ENCODE measurements at regions not wholly inside any gene's neighbourhood (a gene's known extent, or its start where the extent isn't known, plus 50 kb on each side); places are given as distances from the start of the nearest gene placed in this dataset.

- Histone ChIP-seq H3K4me3 (no peak overlapping the region), H3K9me3 (peaks cover 5% of the 10 kb centered on the region), H3K27ac (no peak overlapping the region), H3K27me3 (no peaks in the 10 kb centered on the region), H3K36me3 (no peaks in the 10 kb centered on the region), H3K4me1 (no peaks in the 10 kb centered on the region)
- DNase-seq (ENCODE audit: low spot score in 2 of 2), result no peak
- WGBS, result 70% methylated on average over 6 of the region's 6 CpGs
- TF ChIP-seq CTCF (IDR thresholded peaks at IDR 0.05) (no peak), POLR2AphosphoS5 (IDR thresholded peaks at IDR 0.05) (no peak), POLR2A (IDR thresholded peaks at IDR 0.05) (no peak), EP300 (IDR thresholded peaks at IDR 0.05) (no peak)
Observed at GRCh38 chr10:2494399-2494798, 572.9 kb upstream of the PFKP start.

DNA sequence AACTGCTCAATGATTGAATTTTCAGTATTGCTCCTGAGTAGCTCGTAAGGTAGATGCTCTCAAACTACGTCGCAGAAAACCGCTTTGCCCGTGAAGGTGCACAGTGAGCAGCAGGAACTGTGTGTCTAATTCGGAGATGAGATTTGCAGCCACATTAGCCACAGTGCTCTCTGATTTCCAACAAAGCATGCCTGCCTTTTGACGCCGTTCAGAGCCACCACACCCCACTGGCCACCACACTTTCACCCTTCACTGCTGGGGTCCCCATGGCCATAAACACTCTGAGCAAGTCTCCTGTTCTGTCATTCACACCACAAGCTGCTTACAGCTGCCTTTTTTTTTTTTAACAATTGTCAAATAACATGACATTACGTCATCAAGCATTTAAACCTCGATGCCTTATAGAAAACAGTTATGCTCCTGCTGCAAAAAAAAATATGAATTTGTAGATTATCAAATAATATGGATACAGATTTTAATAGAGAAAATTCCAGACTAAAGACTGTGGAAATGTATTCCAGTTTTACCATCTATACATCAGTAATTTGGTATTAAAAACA lies 578.8 kb upstream of the PFKP start:
- no peaks in the 10 kb centered on the region for H3K27me3 ChIP-seq
- H3K4me1 ChIP-seq, result no peaks in the 10 kb centered on the region
- H3K9me3 ChIP-seq, result no peaks in the 10 kb centered on the region
- no peak overlapping the region for H3K27ac ChIP-seq
- DNase-seq (ENCODE audit: low spot score in 2 of 2), result no peak
- H3K36me3 ChIP-seq, result no peaks in the 10 kb centered on the region
- TF ChIP-seq POLR2AphosphoS5 (IDR thresholded peaks at IDR 0.05) (no peak), EP300 (IDR thresholded peaks at IDR 0.05) (no peak), CTCF (IDR thresholded peaks at IDR 0.05) (no peak), POLR2A (IDR thresholded peaks at IDR 0.05) (no peak)
- no peak overlapping the region for H3K4me3 ChIP-seq
- WGBS, result 81% methylated on average over 10 of the region's 10 CpGs

DNA sequence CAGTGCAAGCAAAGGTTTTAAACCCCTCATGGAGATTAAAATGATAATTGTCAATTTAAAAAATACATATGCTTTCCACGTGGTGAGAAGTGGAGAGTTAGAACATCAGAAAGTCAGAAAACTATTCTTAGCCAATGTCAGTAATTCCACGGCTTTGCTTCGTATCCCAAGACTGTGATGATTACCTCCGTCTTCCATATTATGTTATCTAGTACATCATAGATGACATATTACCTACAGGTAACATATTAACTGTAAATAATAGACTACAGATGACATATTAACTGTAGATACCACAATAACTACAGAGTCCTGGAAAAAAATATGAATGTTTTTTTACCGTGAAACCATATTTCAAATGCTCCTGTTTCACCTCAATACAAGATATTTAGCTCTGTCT lies 579.4 kb upstream of the PFKP start:
- 65% methylated on average over 5 of the region's 5 CpGs for WGBS

DNA sequence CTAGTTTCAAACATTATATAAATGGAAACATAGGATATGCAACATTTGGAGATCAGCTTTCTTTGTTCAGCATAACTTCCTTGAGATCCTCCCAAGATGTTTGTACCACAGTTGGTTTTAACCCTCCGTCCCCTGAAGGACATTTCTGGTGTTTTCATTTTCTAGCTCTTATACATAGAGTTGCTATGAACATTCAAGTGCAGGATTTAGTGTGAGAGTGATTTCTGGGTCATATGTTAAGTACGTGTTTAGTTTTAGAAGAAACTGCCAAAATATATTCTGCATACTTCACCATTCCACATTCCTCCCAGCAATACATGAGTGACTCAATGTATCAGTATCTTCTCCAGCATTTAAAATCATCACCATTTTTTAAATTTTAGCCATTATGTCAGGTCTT lies 588.7 kb upstream of the PFKP start:
- Histone ChIP-seq H3K4me3 (no peak overlapping the region), H3K9me3 (peaks cover 6% of the 10 kb centered on the region), H3K4me1 (no peaks in the 10 kb centered on the region), H3K36me3 (no peaks in the 10 kb centered on the region), H3K27me3 (no peaks in the 10 kb centered on the region), H3K27ac (no peak overlapping the region)
- TF ChIP-seq EP300 (IDR thresholded peaks at IDR 0.05), result no peak
- TF ChIP-seq POLR2A (IDR thresholded peaks at IDR 0.05), result no peak
- TF ChIP-seq CTCF (IDR thresholded peaks at IDR 0.05), result no peak
- TF ChIP-seq POLR2AphosphoS5 (IDR thresholded peaks at IDR 0.05), result no peak
- no peak for DNase-seq (ENCODE audit: low spot score in 2 of 2)
- WGBS, result 44% methylated on average over 2 of the region's 2 CpGs

More for the DNA sequence above, 579.4 kb upstream of the PFKP start:
- Histone ChIP-seq H3K9me3 (no peaks in the 10 kb centered on the region), H3K4me1 (no peaks in the 10 kb centered on the region), H3K36me3 (no peaks in the 10 kb centered on the region), H3K27me3 (no peaks in the 10 kb centered on the region), H3K27ac (no peak overlapping the region), H3K4me3 (no peak overlapping the region)
- TF ChIP-seq EP300 (IDR thresholded peaks at IDR 0.05), result no peak
- TF ChIP-seq CTCF (IDR thresholded peaks at IDR 0.05), result no peak
- no peak for TF ChIP-seq POLR2A (IDR thresholded peaks at IDR 0.05)
- TF ChIP-seq POLR2AphosphoS5 (IDR thresholded peaks at IDR 0.05), result no peak
- DNase-seq (ENCODE audit: low spot score in 2 of 2), result no peak

DNA sequence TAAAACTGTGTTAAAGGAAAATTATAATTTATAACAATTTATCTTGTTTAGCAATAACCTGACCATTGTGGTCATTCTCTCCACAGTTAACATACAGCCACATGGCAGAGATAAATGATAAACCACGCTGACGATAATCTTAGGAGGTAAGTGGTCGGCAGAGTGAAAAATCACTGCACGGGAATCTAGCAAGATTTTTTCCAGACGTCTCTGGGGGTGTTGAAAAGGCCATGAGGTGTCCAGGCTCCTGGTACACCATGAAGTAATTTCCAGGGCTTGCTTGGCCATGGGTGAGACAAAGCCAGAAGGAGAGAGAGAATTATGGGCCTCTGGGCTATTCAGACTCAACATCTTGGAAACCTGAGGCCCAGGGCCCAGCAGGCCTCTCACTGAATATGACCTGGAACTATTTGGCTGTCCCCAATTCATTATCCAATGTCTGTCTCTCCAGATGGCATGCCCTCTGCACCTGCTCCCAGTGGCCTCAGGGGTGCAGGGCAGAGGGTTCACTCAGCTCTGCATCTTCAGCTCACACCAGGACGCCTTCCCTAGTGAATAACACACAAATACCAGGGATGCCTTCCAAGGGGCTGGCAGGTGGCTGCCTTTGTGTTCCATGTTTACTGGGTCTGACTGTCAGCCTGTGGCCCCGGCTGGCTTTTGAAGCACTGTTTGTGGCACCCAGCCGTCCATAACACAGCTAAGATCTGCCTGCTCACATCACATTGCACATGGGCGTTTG lies 590.4 kb upstream of the PFKP start:
- 69% methylated on average over 9 of the region's 9 CpGs for WGBS
- peaks cover 6% of the 10 kb centered on the region for H3K9me3 ChIP-seq
- no peak overlapping the region for H3K27ac ChIP-seq
- TF ChIP-seq POLR2A (IDR thresholded peaks at IDR 0.05) (no peak), CTCF (IDR thresholded peaks at IDR 0.05) (no peak), POLR2AphosphoS5 (IDR thresholded peaks at IDR 0.05) (no peak), EP300 (IDR thresholded peaks at IDR 0.05) (no peak)
- no peak for DNase-seq (ENCODE audit: low spot score in 2 of 2)
- H3K4me3 ChIP-seq, result no peak overlapping the region
- no peaks in the 10 kb centered on the region for H3K27me3 ChIP-seq
- no peaks in the 10 kb centered on the region for H3K4me1 ChIP-seq
- H3K36me3 ChIP-seq, result no peaks in the 10 kb centered on the region

Measured in suprapubic skin (tissue), 4 donors.